GM23338 (cell line): ENCODE measurements at regions not wholly inside any gene's neighbourhood (a gene's known extent, or its start where the extent isn't known, plus 50 kb on each side); places are given as distances from the start of the nearest gene placed in this dataset.

Experiments used
- CREB1 ChIP-seq: fragments of 250-450 bp; sonication (Bioruptor Pico); IDR thresholded peaks from 2 replicates; pipeline ENCODE4 v1.5.0; 2020; ENCODE audit warnings: low read depth, mild to moderate bottlenecking, moderate library complexity
- ETS1 ChIP-seq: IDR thresholded peaks from 2 replicates; pipeline ENCODE4 v1.6.1; 2016; ENCODE audit warnings: antibody characterized with exemption
- EZH2 ChIP-seq: fragments of 200-600 bp; sonication (generic); IDR thresholded peaks from one replicate; pipeline ENCODE4 v1.8.0; 2017; ENCODE audit warnings: antibody characterized with exemption, mild to moderate bottlenecking, low read depth; ENCODE audit not compliant: unreplicated experiment
- EZH2phosphoT487 ChIP-seq: fragments of 200-600 bp; sonication (generic); IDR thresholded peaks from one replicate; pipeline ENCODE4 v1.8.1; 2018; ENCODE audit warnings: antibody characterized with exemption; ENCODE audit not compliant: unreplicated experiment
- JUNB ChIP-seq: IDR thresholded peaks from one replicate; pipeline ENCODE4 v1.6.1; 2016; ENCODE audit warnings: antibody characterized with exemption; ENCODE audit not compliant: unreplicated experiment
- NANOG ChIP-seq: IDR thresholded peaks from 2 replicates; pipeline ENCODE4 v1.6.1; 2016; ENCODE audit warnings: antibody characterized with exemption, borderline replicate concordance
- POLR2AphosphoS5 ChIP-seq: IDR thresholded peaks from 2 replicates; pipeline ENCODE4 v1.6.1; 2016; ENCODE audit warnings: antibody characterized with exemption, low read depth
- STAT1 ChIP-seq: IDR thresholded peaks from one replicate; pipeline ENCODE4 v1.6.1; 2016; ENCODE audit warnings: antibody characterized with exemption; ENCODE audit not compliant: unreplicated experiment
- ZNF114 ChIP-seq: fragments of 250-450 bp; sonication (Bioruptor Pico); IDR thresholded peaks from 2 replicates; pipeline ENCODE4 v1.5.0; 2020; ENCODE audit warnings: mild to moderate bottlenecking, moderate library complexity
- ZNF331 ChIP-seq: fragments of 250-450 bp; sonication (Bioruptor Pico); IDR thresholded peaks from 2 replicates; pipeline ENCODE4 v1.5.0; 2020; ENCODE audit warnings: low read depth, mild to moderate bottlenecking, moderate library complexity
- ZNF462 ChIP-seq: fragments of 250-450 bp; sonication (Bioruptor Pico); IDR thresholded peaks from 2 replicates; pipeline ENCODE4 v1.5.0; 2020; ENCODE audit warnings: mild to moderate bottlenecking, moderate library complexity
- TF ChIP-seq, protein P1 (sequence below), 2 experiments: fragments of 200-600 bp in 1 of 2; sonication (generic) in 1 of 2; conservative IDR thresholded peaks; 2 replicates each; pipeline versions ENCODE4 v1.5.1 to v1.6.1; 2016 to 2017; ENCODE audit warnings: antibody characterized with exemption in 2 of 2, low read depth in 2 of 2, mild to moderate bottlenecking in 2 of 2, moderate library complexity in 1 of 2
- TF ChIP-seq, protein P2 (sequence below): IDR thresholded peaks from one replicate; pipeline ENCODE4 v1.6.1; 2018; ENCODE audit warnings: antibody characterized with exemption; ENCODE audit not compliant: unreplicated experiment

DNA sequence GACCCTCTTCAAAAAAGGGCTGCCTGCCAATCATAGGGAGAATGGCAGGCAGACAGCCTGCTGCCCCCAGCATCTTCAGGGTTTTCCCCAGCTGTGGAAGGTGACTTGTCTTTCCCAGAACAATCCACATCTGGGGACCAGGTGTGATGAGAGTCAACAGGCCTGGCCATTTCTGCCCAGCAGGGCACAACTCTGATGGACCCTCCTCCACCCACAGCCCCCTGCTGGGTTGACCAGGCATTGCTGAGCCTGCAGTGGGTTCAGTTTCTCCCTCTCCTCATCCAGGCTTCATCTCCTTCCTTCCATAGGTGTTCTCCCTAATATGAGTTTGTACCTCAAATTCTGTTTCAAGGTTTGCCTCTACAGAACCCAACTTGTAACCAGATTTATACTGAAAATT, 111.0 kb downstream of the MINAR1 start:
- TF ChIP-seq, protein P1, sequence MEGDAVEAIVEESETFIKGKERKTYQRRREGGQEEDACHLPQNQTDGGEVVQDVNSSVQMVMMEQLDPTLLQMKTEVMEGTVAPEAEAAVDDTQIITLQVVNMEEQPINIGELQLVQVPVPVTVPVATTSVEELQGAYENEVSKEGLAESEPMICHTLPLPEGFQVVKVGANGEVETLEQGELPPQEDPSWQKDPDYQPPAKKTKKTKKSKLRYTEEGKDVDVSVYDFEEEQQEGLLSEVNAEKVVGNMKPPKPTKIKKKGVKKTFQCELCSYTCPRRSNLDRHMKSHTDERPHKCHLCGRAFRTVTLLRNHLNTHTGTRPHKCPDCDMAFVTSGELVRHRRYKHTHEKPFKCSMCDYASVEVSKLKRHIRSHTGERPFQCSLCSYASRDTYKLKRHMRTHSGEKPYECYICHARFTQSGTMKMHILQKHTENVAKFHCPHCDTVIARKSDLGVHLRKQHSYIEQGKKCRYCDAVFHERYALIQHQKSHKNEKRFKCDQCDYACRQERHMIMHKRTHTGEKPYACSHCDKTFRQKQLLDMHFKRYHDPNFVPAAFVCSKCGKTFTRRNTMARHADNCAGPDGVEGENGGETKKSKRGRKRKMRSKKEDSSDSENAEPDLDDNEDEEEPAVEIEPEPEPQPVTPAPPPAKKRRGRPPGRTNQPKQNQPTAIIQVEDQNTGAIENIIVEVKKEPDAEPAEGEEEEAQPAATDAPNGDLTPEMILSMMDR (conservative IDR thresholded peaks at IDR 0.05; ENCODE audit: low read depth in 2 of 2): no peak
- no peak for TF ChIP-seq EZH2
- no peak for TF ChIP-seq JUNB
- no peak for TF ChIP-seq EZH2phosphoT487
- no peak for TF ChIP-seq POLR2AphosphoS5
- no peak for TF ChIP-seq CREB1 (CRISPR knock-in tag)
- TF ChIP-seq ETS1: no peak
- TF ChIP-seq, protein P2, sequence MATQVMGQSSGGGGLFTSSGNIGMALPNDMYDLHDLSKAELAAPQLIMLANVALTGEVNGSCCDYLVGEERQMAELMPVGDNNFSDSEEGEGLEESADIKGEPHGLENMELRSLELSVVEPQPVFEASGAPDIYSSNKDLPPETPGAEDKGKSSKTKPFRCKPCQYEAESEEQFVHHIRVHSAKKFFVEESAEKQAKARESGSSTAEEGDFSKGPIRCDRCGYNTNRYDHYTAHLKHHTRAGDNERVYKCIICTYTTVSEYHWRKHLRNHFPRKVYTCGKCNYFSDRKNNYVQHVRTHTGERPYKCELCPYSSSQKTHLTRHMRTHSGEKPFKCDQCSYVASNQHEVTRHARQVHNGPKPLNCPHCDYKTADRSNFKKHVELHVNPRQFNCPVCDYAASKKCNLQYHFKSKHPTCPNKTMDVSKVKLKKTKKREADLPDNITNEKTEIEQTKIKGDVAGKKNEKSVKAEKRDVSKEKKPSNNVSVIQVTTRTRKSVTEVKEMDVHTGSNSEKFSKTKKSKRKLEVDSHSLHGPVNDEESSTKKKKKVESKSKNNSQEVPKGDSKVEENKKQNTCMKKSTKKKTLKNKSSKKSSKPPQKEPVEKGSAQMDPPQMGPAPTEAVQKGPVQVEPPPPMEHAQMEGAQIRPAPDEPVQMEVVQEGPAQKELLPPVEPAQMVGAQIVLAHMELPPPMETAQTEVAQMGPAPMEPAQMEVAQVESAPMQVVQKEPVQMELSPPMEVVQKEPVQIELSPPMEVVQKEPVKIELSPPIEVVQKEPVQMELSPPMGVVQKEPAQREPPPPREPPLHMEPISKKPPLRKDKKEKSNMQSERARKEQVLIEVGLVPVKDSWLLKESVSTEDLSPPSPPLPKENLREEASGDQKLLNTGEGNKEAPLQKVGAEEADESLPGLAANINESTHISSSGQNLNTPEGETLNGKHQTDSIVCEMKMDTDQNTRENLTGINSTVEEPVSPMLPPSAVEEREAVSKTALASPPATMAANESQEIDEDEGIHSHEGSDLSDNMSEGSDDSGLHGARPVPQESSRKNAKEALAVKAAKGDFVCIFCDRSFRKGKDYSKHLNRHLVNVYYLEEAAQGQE: no peak
- no peak for TF ChIP-seq STAT1
- no peak for TF ChIP-seq ZNF331 (CRISPR knock-in tag)
- no peak for TF ChIP-seq ZNF114 (CRISPR knock-in tag)
- no peak for TF ChIP-seq NANOG
- TF ChIP-seq ZNF462 (CRISPR knock-in tag): no peak
